Psoas muscle (tissue), 7 donors: ENCODE measurements at regions not wholly inside any gene's neighbourhood (a gene's known extent, or its start where the extent isn't known, plus 50 kb on each side); places are given as distances from the start of the nearest gene placed in this dataset.

Experiments used
- ATAC-seq, 4 donors: fragments of 200-7000 bp; cut with Tn5 transposase; one replicate each; pipeline ENCODE4 v1.9.1; 2020; ENCODE audit warnings: moderate library complexity in 3 of 4, mild to moderate bottlenecking in 2 of 4
- DNase-seq, 2 donors: peaks; one replicate each; pipeline ENCODE4 v3.0.0-alpha.2; 2020
- H3K27ac ChIP-seq: fragments of 200-600 bp; one replicate; pipeline ENCODE4 v1.8.0; 2022
- H3K27me3 ChIP-seq, 3 donors: fragments of 200-600 bp in 1 of 3; one replicate each; pipeline versions ENCODE4 v1.6.1 to v1.8.0; 2013 to 2022; ENCODE audit warnings: low read length in 2 of 3, mild to moderate bottlenecking in 2 of 3, moderate library complexity in 1 of 3; ENCODE audit not compliant: insufficient read depth in 3 of 3
- H3K36me3 ChIP-seq, 2 donors: fragments of 200-600 bp in 1 of 2; one replicate each; pipeline versions ENCODE4 v1.6.1 to v1.8.0; 2013 to 2022; ENCODE audit warnings: low read depth in 1 of 2, mild to moderate bottlenecking in 1 of 2, moderate library complexity in 1 of 2; ENCODE audit not compliant: insufficient read depth in 1 of 2
- H3K4me1 ChIP-seq: fragments of 200-600 bp; one replicate; pipeline ENCODE4 v1.8.0; 2022
- H3K4me3 ChIP-seq: fragments of 200-600 bp; one replicate; pipeline ENCODE4 v1.8.0; 2022; ENCODE audit warnings: mild to moderate bottlenecking
- H3K9me3 ChIP-seq: fragments of 200-600 bp; one replicate; pipeline ENCODE4 v1.8.0; 2022
- CTCF ChIP-seq: fragments of 200-600 bp; IDR thresholded peaks from one replicate; pipeline ENCODE4 v1.8.0; 2022; ENCODE audit warnings: antibody characterized with exemption
- WGBS, 3 donors: extraction: QIAGEN DNeasy Blood & Tissue Kit; methylation state at CpG; one replicate each; pipeline versions ENCODE4 v1.1.6 to v1.1.7; 2013; 5-methylcytosine and 5-hydroxymethylcytosine counted together
- intact Hi-C, 2 donors: fragments of 100-400 bp; cut with DNase I; formaldehyde crosslinking; loops; one replicate each; pipeline versions ENCODE4 v1.11.0 to v1.14.2; 2022
- donor health status: healthy with polysubstance abuse.
- donor health status: DM: no; HTN: no; CAD: no; lungs with moderate emphysema.
- donor health status: Bipolar disorder and iron deficiency.
- donor health status: healthy.
- donor health status: DM: yes; HTN: yes; CAD: no.
- donor health status: DM: no; HTN: no; CAD: no.
- donor health status: DM: yes; HTN: yes; CAD: no.

- 87 to 88% (median 88%) methylated on average over 4 of the region's 4 CpGs for WGBS, 3 donors
- H3K4me1 ChIP-seq: no peaks in the 10 kb centered on the region
- H3K27ac ChIP-seq: no peak overlapping the region
- no peak for TF ChIP-seq CTCF
- H3K36me3 ChIP-seq: no peaks in the 10 kb centered on the region
- DNase-seq: no peak
- ATAC-seq: no peak
- no peaks in the 10 kb centered on the region for H3K9me3 ChIP-seq
- intact Hi-C loops: no loop called here
- no peaks in the 10 kb centered on the region for H3K27me3 ChIP-seq
- no peak overlapping the region for H3K4me3 ChIP-seq
These were observed 104.9 kb upstream of the ITPRID2 start for GRCh38 chr2:181786371-181787228.

DNA sequence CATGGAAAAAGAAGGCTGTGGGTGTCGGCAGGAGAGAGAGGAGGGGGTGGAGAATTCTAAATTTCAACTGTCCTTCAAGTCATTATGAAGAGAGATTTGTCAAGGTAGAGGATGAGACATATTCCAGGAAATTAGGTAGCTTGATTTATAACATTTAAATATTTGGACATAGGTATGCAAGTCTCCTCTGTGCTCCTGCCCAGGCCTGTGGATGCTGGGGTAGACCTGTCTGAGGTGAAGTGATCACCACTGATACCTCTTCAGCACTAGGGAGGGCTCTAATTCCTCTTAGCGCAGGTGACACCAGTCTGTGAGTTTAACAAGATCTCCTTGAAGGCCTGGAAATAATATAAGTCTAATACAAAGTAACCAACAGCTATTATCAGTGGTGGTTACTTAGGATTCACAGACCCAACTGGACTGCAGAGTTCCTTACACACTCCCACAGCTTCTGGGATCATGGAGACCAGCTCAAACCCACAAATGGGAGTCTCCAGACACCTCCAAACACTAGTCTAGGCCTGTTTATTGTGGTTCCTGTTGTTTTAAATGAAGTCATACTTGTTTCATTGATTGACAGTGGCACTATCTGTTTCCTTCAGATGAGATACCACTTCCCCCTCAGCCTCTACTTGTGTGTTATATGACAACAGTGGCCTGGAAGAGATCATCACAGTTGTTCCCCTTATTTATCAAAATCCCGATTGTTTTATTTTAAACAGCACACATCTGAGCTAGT, 104.1 kb upstream of the ITPRID2 start:
- no peak for DNase-seq
- Histone ChIP-seq H3K27ac (no peak overlapping the region), H3K27me3 (no peaks in the 10 kb centered on the region), H3K36me3 (no peaks in the 10 kb centered on the region), H3K9me3 (no peaks in the 10 kb centered on the region), H3K4me1 (no peaks in the 10 kb centered on the region), H3K4me3 (no peak overlapping the region)
- no peak for ATAC-seq
- TF ChIP-seq CTCF: no peak
- WGBS, 3 donors: 85 to 93% (median 90%) methylated on average over 3 of the region's 3 CpGs
- intact Hi-C loops: no loop called here

DNA sequence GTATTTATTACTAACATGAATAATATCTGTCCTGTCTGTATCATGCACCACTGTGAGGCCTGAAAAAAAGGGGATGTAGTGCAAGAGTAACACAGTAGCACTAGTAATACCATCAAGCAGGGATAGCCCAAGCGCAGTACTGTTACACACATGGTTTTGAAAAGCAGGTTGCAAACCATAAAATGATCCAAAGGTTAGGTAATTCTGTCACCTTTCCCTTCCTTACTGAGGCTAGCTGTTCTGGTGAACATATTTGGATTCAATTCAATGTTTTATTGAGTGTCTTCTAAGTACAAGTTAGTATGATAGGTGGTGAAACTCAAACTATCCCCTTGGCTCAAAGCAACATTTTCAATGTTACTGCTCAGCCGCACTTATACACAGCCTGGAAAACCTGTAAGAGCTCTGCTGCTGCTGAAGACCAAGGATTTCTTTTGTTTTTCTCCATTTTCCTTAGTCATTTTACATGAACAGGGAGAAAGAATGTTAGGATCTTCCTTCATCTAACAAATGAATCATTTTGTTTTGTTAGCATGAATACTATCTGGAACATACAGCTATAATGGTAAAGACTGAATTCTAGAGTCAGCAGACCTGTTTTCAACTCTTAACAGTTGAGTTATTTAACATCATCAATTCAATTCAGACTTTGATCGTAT, 102.5 kb upstream of the ITPRID2 start:
- no peak for ATAC-seq
- H3K9me3 ChIP-seq: no peaks in the 10 kb centered on the region
- H3K27me3 ChIP-seq: no peaks in the 10 kb centered on the region
- no peaks in the 10 kb centered on the region for H3K36me3 ChIP-seq
- no peaks in the 10 kb centered on the region for H3K4me1 ChIP-seq
- intact Hi-C loops: no loop called here
- no peak for DNase-seq
- H3K27ac ChIP-seq: no peak overlapping the region
- H3K4me3 ChIP-seq: no peak overlapping the region
- WGBS, 3 donors: 94 to 97% (median 95%) methylated on average over 3 of the region's 3 CpGs
- TF ChIP-seq CTCF: no peak

DNA sequence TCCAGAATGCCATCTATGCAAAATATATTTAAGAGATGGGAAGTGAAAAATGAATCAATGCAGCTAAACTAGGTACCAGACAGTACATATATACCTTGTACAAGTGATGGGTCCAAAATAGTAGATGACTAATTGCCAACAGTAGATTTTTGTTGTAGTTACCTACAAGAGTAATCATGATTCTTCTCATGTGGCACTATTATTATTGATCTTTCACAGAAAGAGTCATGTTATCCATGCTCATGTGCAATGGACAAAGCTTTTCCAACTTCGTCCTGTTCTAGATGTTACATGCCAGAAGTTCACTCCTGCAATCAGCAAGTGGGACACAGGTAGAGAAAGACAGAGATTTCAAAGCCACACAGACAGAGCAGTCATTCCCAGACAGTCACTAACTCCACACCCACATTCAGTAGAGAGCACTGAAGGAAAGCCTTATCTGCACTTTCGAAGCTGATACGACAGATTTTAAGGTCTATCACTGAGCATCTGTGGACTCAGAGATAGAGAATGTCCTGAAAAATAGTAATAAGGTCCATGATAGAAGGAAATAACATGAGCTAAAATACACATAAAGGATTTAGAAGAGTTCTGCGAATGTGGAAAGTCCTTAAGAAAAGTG, 101.6 kb upstream of the ITPRID2 start:
- no peaks in the 10 kb centered on the region for H3K9me3 ChIP-seq

More for the DNA sequence above, 101.6 kb upstream of the ITPRID2 start:
- ATAC-seq (no peak), DNase-seq (no peak)
- H3K36me3 ChIP-seq: no peaks in the 10 kb centered on the region
- WGBS, 3 donors: 93 to 96% (median 93%) methylated on average over 4 of the region's 4 CpGs
- TF ChIP-seq CTCF: no peak
- H3K4me1 ChIP-seq: no peaks in the 10 kb centered on the region
- H3K4me3 ChIP-seq: no peak overlapping the region
- H3K27ac ChIP-seq: no peak overlapping the region
- intact Hi-C loops: no loop called here
- no peaks in the 10 kb centered on the region for H3K27me3 ChIP-seq
